Ovary (tissue), 3 donors: ENCODE measurements at regions not wholly inside any gene's neighbourhood (a gene's known extent, or its start where the extent isn't known, plus 50 kb on each side); places are given as distances from the start of the nearest gene placed in this dataset.

Experiments used
- CTCF ChIP-seq, 3 donors: fragments of 450-650 bp in 2 of 3; fragments of 200-600 bp in 1 of 3; IDR thresholded peaks; one replicate each; pipeline versions ENCODE4 v1.5.1 to v1.8.0; 2016 to 2022; ENCODE audit warnings: antibody characterized with exemption in 3 of 3, mild to moderate bottlenecking in 1 of 3
- EP300 ChIP-seq: sonication (generic); formaldehyde crosslinking; IDR thresholded peaks from one replicate; pipeline ENCODE4 v1.6.1; 2017; ENCODE audit warnings: antibody characterized with exemption
- POLR2A ChIP-seq: fragments of 450-650 bp; IDR thresholded peaks from one replicate; pipeline ENCODE4 v1.6.1; 2017; ENCODE audit warnings: antibody characterized with exemption, mild to moderate bottlenecking, moderate library complexity
- donor health status: DM: no; HTN: no; CAD: no.

GRCh38 chr13:19052180-19052579 lies 129.4 kb downstream of the TUBA3C start:
- no peak for TF ChIP-seq POLR2A
- no peak for TF ChIP-seq CTCF (IDR thresholded peaks at IDR 0.05)
- TF ChIP-seq EP300, result no peak
